T47D (cell line): ENCODE measurements at regions not wholly inside any gene's neighbourhood (a gene's known extent, or its start where the extent isn't known, plus 50 kb on each side); places are given as distances from the start of the nearest gene placed in this dataset.
"Not testable (repeated sequence)": the region's sequence is repeated elsewhere in the genome, so short reads cannot be mapped to it uniquely, and the experiment has no call there.

Source experiments
- DNase-seq, 2 experiments: peaks; one replicate each; pipeline versions ENCODE4 v3.0.0 to v3.0.0-alpha.2; 2011 to 2012; ENCODE audit warnings: low read depth in 1 of 2, low spot score in 1 of 2
- JUND ChIP-seq: IDR thresholded peaks from 2 replicates; pipeline ENCODE4 v1.6.1; 2012; ENCODE audit warnings: low read depth
- in situ Hi-C: cut with HindIII; loops from 2 replicates; pipeline ENCODE4 v1.10.0; 2016; ENCODE audit warnings: low sequenced_read_pairs, low pct_unique_long_range_greater_than_20kb

GRCh38 chr3:177629276-177629675 is 432.0 kb upstream of the TBL1XR1 start:
- in situ Hi-C loops: no loop called here
- DNase-seq: no peak
- TF ChIP-seq JUND: no peak

DNA sequence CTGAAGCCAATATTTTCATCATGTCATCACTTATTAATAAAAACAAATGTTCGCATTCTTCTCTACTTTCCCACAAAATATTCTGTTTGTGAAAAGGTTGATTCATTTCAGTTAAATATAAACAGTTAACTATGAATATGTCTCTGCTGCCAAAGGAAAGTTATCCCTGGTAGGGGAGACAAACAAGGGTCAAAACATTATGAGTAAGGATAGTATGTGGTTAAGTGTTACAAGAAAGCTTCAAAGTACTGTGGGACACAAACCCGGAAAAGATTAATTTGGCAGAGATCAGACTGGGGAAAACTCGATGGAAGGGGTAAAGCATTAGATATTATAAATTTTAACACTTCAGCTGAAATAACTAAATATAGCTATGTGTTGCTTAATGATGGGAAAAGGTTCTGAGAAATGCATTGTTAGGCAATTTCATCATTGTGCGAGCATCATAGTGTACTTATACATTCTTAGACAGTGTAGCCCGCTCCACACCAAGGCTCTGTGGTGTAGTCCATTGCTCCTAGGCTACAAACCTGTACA is 436.5 kb upstream of the TBL1XR1 start:
- in situ Hi-C loops: no loop called here
- TF ChIP-seq JUND: no peak

DNA sequence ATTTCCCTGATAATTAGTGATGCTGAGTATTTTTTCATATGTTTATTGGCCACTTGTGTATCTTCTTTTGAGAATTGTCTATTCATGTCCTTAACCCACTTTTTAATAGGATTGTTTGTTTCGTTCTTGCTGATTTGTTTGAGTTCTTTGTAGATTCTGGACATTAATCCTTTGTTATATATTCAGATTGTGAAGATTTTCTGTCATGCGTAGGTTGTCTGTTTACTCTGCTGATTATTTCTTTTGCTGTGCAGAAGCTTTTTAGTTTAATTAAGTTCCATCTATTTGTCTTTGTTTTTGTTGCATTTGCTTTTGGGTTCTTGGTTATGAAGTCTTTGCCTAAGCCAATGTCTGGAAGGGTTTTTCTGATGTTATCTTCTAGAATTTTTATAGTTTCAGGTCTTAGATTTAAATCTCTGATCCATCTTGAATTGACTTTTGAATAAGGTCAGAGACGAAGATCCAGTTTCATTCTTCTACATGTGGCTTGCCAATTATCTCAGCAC is 438.4 kb upstream of the TBL1XR1 start:
- in situ Hi-C loops: not testable (repeated sequence)
- DNase-seq: peak in 1 of 2 experiments; percentile 91
- TF ChIP-seq JUND: peak; percentile 99

More for the DNA sequence above, 436.5 kb upstream of the TBL1XR1 start:
- DNase-seq: no peak

GRCh38 chr3:177640319-177640965 is 443.2 kb upstream of the TBL1XR1 start:
- in situ Hi-C loops: no loop called here
- DNase-seq: peak in 1 of 2 experiments; percentile 42
- no peak for TF ChIP-seq JUND

GRCh38 chr3:177641206-177641605 is 443.9 kb upstream of the TBL1XR1 start:
- no peak for DNase-seq
- TF ChIP-seq JUND: no peak
- in situ Hi-C loops: no loop called here

DNA sequence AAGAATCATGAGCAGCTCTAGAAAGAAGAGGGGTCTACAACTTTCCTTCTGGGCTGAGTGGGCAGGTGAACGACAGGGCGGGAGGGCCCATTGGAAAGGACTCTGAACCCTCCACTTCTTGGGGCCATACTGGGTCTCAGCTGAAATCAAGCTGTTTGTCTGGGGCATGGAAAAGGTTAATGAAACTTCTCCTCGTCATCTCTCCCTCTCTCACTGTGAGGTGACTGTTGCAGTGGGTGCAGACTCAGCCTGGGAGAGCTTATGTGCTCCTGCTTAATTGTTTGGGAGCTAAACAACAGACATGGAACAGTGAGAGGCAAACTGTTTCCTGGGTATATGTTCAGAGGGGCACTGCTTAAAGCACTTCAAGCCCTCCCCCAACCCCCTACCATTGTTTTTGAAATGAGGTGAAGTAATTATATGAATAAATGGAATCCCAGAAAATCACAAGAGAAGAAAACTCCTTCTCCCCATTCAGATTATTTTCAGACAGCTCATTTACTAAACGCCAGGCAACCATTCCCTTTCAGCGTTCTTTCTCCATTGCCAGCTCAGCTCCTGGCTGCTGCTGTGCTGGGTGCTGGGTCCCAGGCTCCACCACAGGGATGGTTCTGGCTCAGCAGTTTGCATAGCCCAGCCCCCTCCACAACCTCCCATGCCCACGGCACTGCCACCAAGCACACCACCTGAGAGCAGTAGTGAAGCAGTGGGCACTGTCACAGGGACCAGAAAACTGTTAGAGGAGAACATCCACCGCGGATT is 444.9 kb upstream of the TBL1XR1 start:
- in situ Hi-C loops: no loop called here
- DNase-seq: no peak
- no peak for TF ChIP-seq JUND

DNA sequence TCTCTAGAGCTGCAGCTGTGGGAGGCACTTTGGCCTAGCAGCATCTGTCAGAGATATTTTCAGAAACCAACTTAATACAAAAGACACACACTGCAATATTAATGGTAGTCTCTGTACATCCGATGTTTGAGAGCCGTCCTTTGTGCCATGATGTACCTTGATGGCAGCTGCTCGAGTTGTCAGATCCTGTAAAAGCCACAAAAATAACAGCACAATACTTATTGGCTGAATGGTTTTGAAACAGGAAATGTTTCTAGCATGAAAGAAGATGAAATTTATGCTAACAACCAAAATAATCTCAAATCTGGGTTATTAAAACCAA is 445.5 kb upstream of the TBL1XR1 start:
- in situ Hi-C loops: no loop called here
- TF ChIP-seq JUND: no peak
- DNase-seq: no peak

DNA sequence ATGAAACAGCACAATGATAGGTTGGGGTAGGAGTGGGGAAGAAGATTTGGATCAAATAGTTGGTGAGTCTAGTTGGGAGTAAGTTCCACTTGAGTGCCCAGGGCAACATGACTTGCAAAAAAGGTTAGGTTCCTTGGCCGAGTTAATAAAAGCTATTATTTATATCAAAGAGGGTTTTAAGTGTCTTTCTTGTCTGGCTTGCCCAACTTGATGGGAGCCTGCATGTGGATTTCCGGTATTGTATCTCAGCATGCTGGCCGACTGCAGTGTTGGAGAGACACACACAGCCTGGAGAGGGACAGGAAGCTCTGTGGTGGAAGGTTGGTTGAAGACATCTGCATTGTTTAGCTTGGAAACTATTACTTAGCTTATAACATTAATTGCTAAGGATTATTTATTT is 449.5 kb upstream of the TBL1XR1 start:
- no peak for TF ChIP-seq JUND
- in situ Hi-C loops: no loop called here

GRCh38 chr3:177647341-177647740 is 450.1 kb upstream of the TBL1XR1 start:
- in situ Hi-C loops: no loop called here
- TF ChIP-seq JUND: no peak
- DNase-seq: no peak

More for the DNA sequence above, 449.5 kb upstream of the TBL1XR1 start:
- DNase-seq: no peak

- in situ Hi-C loops: no loop called here
- no peak for DNase-seq
- no peak for TF ChIP-seq JUND
Measured at GRCh38 chr3:177647876-177648275, 450.6 kb upstream of the TBL1XR1 start.

GRCh38 chr3:177652556-177653291 is 455.4 kb upstream of the TBL1XR1 start:
- TF ChIP-seq JUND: no peak
- no peak for DNase-seq
- in situ Hi-C loops: no loop called here

- DNase-seq: no peak
- no peak for TF ChIP-seq JUND
- in situ Hi-C loops: no loop called here
Measured at GRCh38 chr3:177657243-177657642, 460.0 kb upstream of the TBL1XR1 start.

GRCh38 chr3:177658354-177658753 is 461.1 kb upstream of the TBL1XR1 start:
- in situ Hi-C loops: no loop called here
- no peak for TF ChIP-seq JUND
- no peak for DNase-seq

GRCh38 chr3:177664380-177665103 is 467.3 kb upstream of the TBL1XR1 start:
- in situ Hi-C loops, DNase-seq: not testable (repeated sequence)
